GM12874 (cell line): ENCODE measurements at regions not wholly inside any gene's neighbourhood (a gene's known extent, or its start where the extent isn't known, plus 50 kb on each side); places are given as distances from the start of the nearest gene placed in this dataset.
A peak's percentile ranks its signal among the peaks of the same experiment; 100 is the strongest.

Source experiments
- CTCF ChIP-seq: IDR thresholded peaks from 2 replicates; pipeline ENCODE4 v1.5.1; 2011; ENCODE audit warnings: low read depth, mild to moderate bottlenecking, control low read depth, low read length, moderate library complexity; ENCODE audit not compliant: insufficient read depth

- 0 out of 2 replicates have a peak, but pooled peaks have one; percentile 2 for TF ChIP-seq CTCF
Measured at GRCh38 chr5:167261309-167262100, 1029.9 kb upstream of the WWC1 start.

GRCh38 chr5:167263185-167263584 is 1028.3 kb upstream of the WWC1 start:
- no peak for TF ChIP-seq CTCF

DNA sequence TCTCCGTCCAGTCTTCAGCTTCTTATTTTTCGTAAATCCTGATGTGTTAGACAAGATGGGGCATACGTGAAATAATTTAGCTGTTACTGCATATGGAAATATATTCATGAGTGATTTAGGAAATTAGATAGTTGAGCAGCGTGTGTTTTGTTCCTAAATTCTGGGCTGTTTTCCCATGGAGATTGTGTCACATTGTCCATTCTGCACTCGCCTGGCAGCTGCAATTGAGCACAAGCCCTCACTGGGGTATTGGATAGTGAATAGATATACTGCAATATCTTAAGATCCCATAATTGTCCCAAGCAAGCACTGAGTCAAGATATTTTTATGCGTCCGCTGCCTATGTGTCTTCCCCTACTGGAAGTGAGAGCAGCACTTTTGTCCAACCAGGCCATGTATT is 1027.1 kb upstream of the WWC1 start:
- no peak for TF ChIP-seq CTCF

GRCh38 chr5:167268337-167268736 is 1023.1 kb upstream of the WWC1 start:
- TF ChIP-seq CTCF: no peak

DNA sequence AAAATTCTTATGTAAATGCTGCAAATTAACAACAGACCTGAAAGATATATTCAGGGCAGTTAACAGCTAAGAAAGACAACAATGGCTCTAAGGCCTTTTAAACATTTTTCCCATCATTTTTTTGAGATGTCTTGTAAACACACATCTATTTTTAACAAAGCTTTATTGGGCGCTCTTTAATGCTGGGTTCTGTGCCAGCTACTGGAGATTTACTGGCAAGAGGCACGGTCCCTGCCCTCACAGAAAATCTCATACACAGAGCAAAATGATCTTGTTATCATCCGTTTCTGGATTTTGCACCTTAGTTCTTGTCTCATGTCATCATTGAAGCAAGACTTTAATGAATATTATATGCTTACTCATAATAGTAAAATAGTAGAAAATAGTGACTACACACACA is 1022.3 kb upstream of the WWC1 start:
- TF ChIP-seq CTCF: no peak

GRCh38 chr5:167271081-167271480 is 1020.4 kb upstream of the WWC1 start:
- TF ChIP-seq CTCF: no peak

DNA sequence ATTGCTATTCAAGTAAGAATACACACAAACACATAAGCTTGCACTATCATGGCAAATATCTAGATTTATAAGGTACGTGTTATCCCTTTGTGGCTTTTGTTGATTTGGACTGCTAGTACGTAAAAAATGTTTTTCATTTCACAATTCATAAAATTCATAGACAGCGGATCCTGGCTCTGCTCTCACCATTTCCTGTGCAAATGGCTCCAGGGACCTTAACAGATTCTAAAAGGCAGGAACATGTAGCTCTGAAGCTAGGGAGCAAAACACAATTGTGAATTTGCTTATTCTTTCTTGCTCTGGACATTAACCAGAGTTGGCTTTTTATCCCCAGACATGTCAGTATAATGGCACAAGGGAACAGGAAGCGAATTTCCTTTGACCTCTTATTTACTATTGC is 1019.9 kb upstream of the WWC1 start:
- TF ChIP-seq CTCF: no peak

GRCh38 chr5:167280111-167280510 is 1011.3 kb upstream of the WWC1 start:
- TF ChIP-seq CTCF: no peak
